Ascending aorta (tissue), 2 donors: ENCODE measurements at regions not wholly inside any gene's neighbourhood (a gene's known extent, or its start where the extent isn't known, plus 50 kb on each side); places are given as distances from the start of the nearest gene placed in this dataset.

Experiments
- DNase-seq, 2 donors: peaks; one replicate each; pipeline ENCODE4 v3.0.0-alpha.2; 2019; ENCODE audit warnings: low spot score in 2 of 2
- H3K27ac ChIP-seq, 2 donors: fragments of 200-600 bp; sonication (generic); one replicate each; pipeline ENCODE4 v1.5.1; 2016 to 2017; ENCODE audit warnings: mild to moderate bottlenecking in 1 of 2
- H3K27me3 ChIP-seq: fragments of 200-600 bp; sonication (generic); one replicate; pipeline ENCODE4 v1.5.1; 2017
- H3K36me3 ChIP-seq, 2 donors: fragments of 200-600 bp; sonication (generic); one replicate each; pipeline ENCODE4 v1.5.1; 2016
- H3K4me1 ChIP-seq, 2 donors: fragments of 200-600 bp; sonication (generic); one replicate each; pipeline ENCODE4 v1.5.1; 2016 to 2017; ENCODE audit warnings: mild to moderate bottlenecking in 1 of 2
- H3K4me3 ChIP-seq, 2 donors: fragments of 200-600 bp; sonication (generic); one replicate each; pipeline ENCODE4 v1.5.1; 2016 to 2017; ENCODE audit warnings: mild to moderate bottlenecking in 1 of 2
- H3K9me3 ChIP-seq, 2 donors: fragments of 200-600 bp; sonication (generic); one replicate each; pipeline ENCODE4 v1.5.1; 2016
- CTCF ChIP-seq, 3 experiments: fragments of 200-600 bp in 2 of 3; fragments of 450-650 bp in 1 of 3; sonication (generic) in 2 of 3; IDR thresholded peaks; one replicate each; pipeline ENCODE4 v1.5.1; 2016 to 2019; ENCODE audit warnings: antibody characterized with exemption in 3 of 3, mild to moderate bottlenecking in 1 of 3, moderate library complexity in 1 of 3
- intact Hi-C: fragments of 100-400 bp; cut with DNase I; formaldehyde crosslinking; loops from one replicate; pipeline ENCODE4 v1.15.1; 2023

- intact Hi-C loops, result no loop called here
- H3K4me3 ChIP-seq, result no peak overlapping the region
- no peaks in the 10 kb centered on the region for H3K4me1 ChIP-seq
- H3K9me3 ChIP-seq, result no peaks in the 10 kb centered on the region
- no peaks in the 10 kb centered on the region for H3K36me3 ChIP-seq
- H3K27me3 ChIP-seq, result no peaks in the 10 kb centered on the region
- no peak overlapping the region for H3K27ac ChIP-seq
- no peak for TF ChIP-seq CTCF (IDR thresholded peaks at IDR 0.05)
- no peak for DNase-seq
Measured at GRCh38 chr13:59360916-59361315, 802.8 kb downstream of the DIAPH3 start.

DNA sequence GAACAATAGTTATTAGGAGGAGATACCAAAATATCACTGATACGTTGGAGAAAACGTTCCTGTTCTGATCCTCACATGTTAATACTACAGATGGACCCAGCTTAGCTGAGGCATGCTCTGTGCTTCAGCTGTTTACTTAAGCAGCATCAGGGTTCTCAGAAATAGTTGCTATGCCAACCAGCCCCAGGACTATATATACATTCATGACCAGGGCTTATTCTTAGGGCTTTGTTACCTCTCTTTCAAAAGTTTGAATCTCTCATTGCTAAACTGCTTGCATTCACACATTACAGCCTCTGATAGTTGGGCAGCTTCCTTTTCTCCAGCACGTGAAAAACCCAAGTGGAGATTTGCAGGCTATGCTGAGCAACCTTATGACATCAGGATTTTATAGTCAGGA, 800.4 kb downstream of the DIAPH3 start:
- DNase-seq, result no peak
- Histone ChIP-seq H3K27me3 (no peaks in the 10 kb centered on the region), H3K9me3 (no peaks in the 10 kb centered on the region), H3K4me3 (no peak overlapping the region), H3K4me1 (no peaks in the 10 kb centered on the region), H3K36me3 (no peaks in the 10 kb centered on the region), H3K27ac (no peak overlapping the region)
- no peak for TF ChIP-seq CTCF (IDR thresholded peaks at IDR 0.05)
- intact Hi-C loops, result no loop called here

GRCh38 chr13:59363947-59364346, 799.8 kb downstream of the DIAPH3 start:
- no peak for TF ChIP-seq CTCF (IDR thresholded peaks at IDR 0.05)
- H3K27me3 ChIP-seq, result no peaks in the 10 kb centered on the region
- H3K4me1 ChIP-seq, result no peaks in the 10 kb centered on the region
- no peak overlapping the region for H3K27ac ChIP-seq
- H3K4me3 ChIP-seq, result no peak overlapping the region
- H3K36me3 ChIP-seq, result no peaks in the 10 kb centered on the region
- H3K9me3 ChIP-seq, result no peaks in the 10 kb centered on the region
- intact Hi-C loops, result no loop called here
- DNase-seq, result no peak

DNA sequence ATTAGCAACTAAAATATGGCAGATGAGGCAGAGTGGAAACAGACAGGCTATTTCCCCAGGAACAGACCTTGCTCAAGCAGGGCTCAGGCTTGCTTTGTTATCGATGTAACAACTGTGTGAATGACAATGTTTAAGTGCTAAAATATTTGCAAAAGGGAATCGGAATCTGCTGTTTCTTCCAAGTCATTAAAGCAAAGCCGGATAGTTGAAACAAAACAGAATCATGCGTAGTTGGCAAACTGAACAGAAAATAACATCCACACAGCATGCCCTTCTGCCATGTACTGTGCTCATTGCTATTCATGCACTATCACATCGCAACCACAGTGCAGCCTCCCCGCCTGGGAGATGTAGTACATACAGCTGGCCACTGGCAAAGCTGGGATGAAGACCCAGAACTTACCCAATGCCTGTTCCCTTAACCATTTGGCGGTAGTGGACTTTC, 799.1 kb downstream of the DIAPH3 start:
- no peaks in the 10 kb centered on the region for H3K36me3 ChIP-seq
- DNase-seq, result no peak
- intact Hi-C loops, result no loop called here
- H3K4me1 ChIP-seq, result no peaks in the 10 kb centered on the region
- no peak overlapping the region for H3K4me3 ChIP-seq
- H3K27ac ChIP-seq, result no peak overlapping the region
- no peak for TF ChIP-seq CTCF (IDR thresholded peaks at IDR 0.05)
- no peaks in the 10 kb centered on the region for H3K9me3 ChIP-seq
- H3K27me3 ChIP-seq, result no peaks in the 10 kb centered on the region

DNA sequence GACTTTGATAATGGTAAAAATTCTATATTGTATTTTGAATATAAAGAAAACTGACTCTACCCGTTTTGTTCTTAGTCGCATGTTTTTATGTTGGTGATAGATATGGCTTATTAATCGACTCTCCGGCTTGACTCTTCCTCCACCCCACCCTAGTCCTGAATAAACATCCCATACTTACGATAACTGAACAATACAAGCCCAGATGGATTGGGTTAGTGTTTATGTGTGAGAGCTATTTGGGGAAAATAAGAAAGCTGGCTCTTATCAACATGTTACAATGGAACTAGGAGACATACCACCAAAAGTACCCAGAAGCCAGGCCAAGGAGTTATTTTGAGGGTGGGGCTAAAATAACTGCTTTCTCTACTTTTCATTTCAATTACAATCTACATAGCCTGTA, 796.3 kb downstream of the DIAPH3 start:
- H3K4me1 ChIP-seq, result no peaks in the 10 kb centered on the region
- H3K36me3 ChIP-seq, result no peaks in the 10 kb centered on the region
- no peaks in the 10 kb centered on the region for H3K9me3 ChIP-seq
- no peaks in the 10 kb centered on the region for H3K27me3 ChIP-seq
- DNase-seq, result no peak
- intact Hi-C loops, result no loop called here
- H3K4me3 ChIP-seq, result no peak overlapping the region
- H3K27ac ChIP-seq, result no peak overlapping the region
- no peak for TF ChIP-seq CTCF (IDR thresholded peaks at IDR 0.05)

GRCh38 chr13:59367904-59368303, 795.8 kb downstream of the DIAPH3 start:
- TF ChIP-seq CTCF (IDR thresholded peaks at IDR 0.05), result no peak
- no peaks in the 10 kb centered on the region for H3K36me3 ChIP-seq
- intact Hi-C loops, result no loop called here
- no peak overlapping the region for H3K4me3 ChIP-seq
- H3K27ac ChIP-seq, result no peak overlapping the region
- DNase-seq, result no peak
- H3K9me3 ChIP-seq, result no peaks in the 10 kb centered on the region
- no peaks in the 10 kb centered on the region for H3K27me3 ChIP-seq
- H3K4me1 ChIP-seq, result no peaks in the 10 kb centered on the region
